ENCODE measurements at regions not wholly inside any gene's neighbourhood (a gene's known extent, or its start where the extent isn't known, plus 50 kb on each side); places are given as distances from the start of the nearest gene placed in this dataset.

- Mint-ChIP-seq H3K4me3 (ENCODE audit: unreplicated experiment) (no peak overlapping the region), H3K4me1 (ENCODE audit: unreplicated experiment) (no peaks in the 10 kb centered on the region), H3K36me3 (ENCODE audit: unreplicated experiment) (peaks cover 3% of the 10 kb centered on the region), H3K9me3 (ENCODE audit: unreplicated experiment) (peaks cover 21% of the 10 kb centered on the region), H3K27me3 (ENCODE audit: unreplicated experiment) (no peaks in the 10 kb centered on the region), H3K27ac (ENCODE audit: unreplicated experiment) (no peak overlapping the region)
- no peak for TF ChIP-seq CTCF (IDR thresholded peaks at IDR 0.05)
- DNase-seq (ENCODE audit: extremely low spot score, unreplicated experiment), result no peak
Measured at GRCh38 chr5:114201332-114201731, 160.5 kb upstream of the KCNN2 start.

- TF ChIP-seq CTCF (IDR thresholded peaks at IDR 0.05), result no peak
- Mint-ChIP-seq H3K36me3 (ENCODE audit: unreplicated experiment) (peaks cover 3% of the 10 kb centered on the region), H3K9me3 (ENCODE audit: unreplicated experiment) (peaks cover 8% of the 10 kb centered on the region)
Measured at GRCh38 chr5:114204923-114205322, 156.9 kb upstream of the KCNN2 start.

GRCh38 chr5:114206640-114207039 is 155.2 kb upstream of the KCNN2 start:
- no peak overlapping the region for H3K4me3 Mint-ChIP-seq (ENCODE audit: unreplicated experiment)
- H3K27ac Mint-ChIP-seq (ENCODE audit: unreplicated experiment), result no peak overlapping the region
- no peaks in the 10 kb centered on the region for H3K9me3 Mint-ChIP-seq (ENCODE audit: unreplicated experiment)
- no peak for DNase-seq (ENCODE audit: extremely low spot score, unreplicated experiment)
- H3K4me1 Mint-ChIP-seq (ENCODE audit: unreplicated experiment), result no peaks in the 10 kb centered on the region
- TF ChIP-seq CTCF (IDR thresholded peaks at IDR 0.05), result no peak
- H3K36me3 Mint-ChIP-seq (ENCODE audit: unreplicated experiment), result no peaks in the 10 kb centered on the region
- H3K27me3 Mint-ChIP-seq (ENCODE audit: unreplicated experiment), result no peaks in the 10 kb centered on the region

More at GRCh38 chr5:114204923-114205322, 156.9 kb upstream of the KCNN2 start:
- Mint-ChIP-seq H3K4me3 (ENCODE audit: unreplicated experiment) (no peak overlapping the region), H3K4me1 (ENCODE audit: unreplicated experiment) (no peaks in the 10 kb centered on the region), H3K27ac (ENCODE audit: unreplicated experiment) (no peak overlapping the region), H3K27me3 (ENCODE audit: unreplicated experiment) (no peaks in the 10 kb centered on the region)
- no peak for DNase-seq (ENCODE audit: extremely low spot score, unreplicated experiment)

- Mint-ChIP-seq H3K27me3 (ENCODE audit: unreplicated experiment) (no peaks in the 10 kb centered on the region), H3K9me3 (ENCODE audit: unreplicated experiment) (peaks cover under 1% of the 10 kb centered on the region), H3K36me3 (ENCODE audit: unreplicated experiment) (no peaks in the 10 kb centered on the region), H3K27ac (ENCODE audit: unreplicated experiment) (no peak overlapping the region), H3K4me3 (ENCODE audit: unreplicated experiment) (no peak overlapping the region), H3K4me1 (ENCODE audit: unreplicated experiment) (no peaks in the 10 kb centered on the region)
- DNase-seq (ENCODE audit: extremely low spot score, unreplicated experiment), result no peak
- TF ChIP-seq CTCF (IDR thresholded peaks at IDR 0.05), result no peak
Measured at GRCh38 chr5:114207615-114208014, 154.3 kb upstream of the KCNN2 start.

GRCh38 chr5:114208120-114208519 is 153.8 kb upstream of the KCNN2 start:
- DNase-seq (ENCODE audit: extremely low spot score, unreplicated experiment), result no peak
- Mint-ChIP-seq H3K27me3 (ENCODE audit: unreplicated experiment) (no peaks in the 10 kb centered on the region), H3K4me3 (ENCODE audit: unreplicated experiment) (no peak overlapping the region), H3K36me3 (ENCODE audit: unreplicated experiment) (no peaks in the 10 kb centered on the region), H3K4me1 (ENCODE audit: unreplicated experiment) (no peaks in the 10 kb centered on the region), H3K27ac (ENCODE audit: unreplicated experiment) (no peak overlapping the region), H3K9me3 (ENCODE audit: unreplicated experiment) (peaks cover 3% of the 10 kb centered on the region)
- no peak for TF ChIP-seq CTCF (IDR thresholded peaks at IDR 0.05)

Data from osteocyte (in vitro differentiated cells).